ENCODE measurements at regions not wholly inside any gene's neighbourhood (a gene's known extent, or its start where the extent isn't known, plus 50 kb on each side); places are given as distances from the start of the nearest gene placed in this dataset.

GRCh38 chr22:22999523-22999922 lies 70.8 kb upstream of the GNAZ start:
- TF ChIP-seq CTCF (conservative IDR thresholded peaks at IDR 0.05; ENCODE audit: low read length) (no peak), EZH2phosphoT487 (IDR thresholded peaks at IDR 0.05; ENCODE audit: borderline replicate concordance) (no peak)
